K562 (cell line): ENCODE measurements at regions not wholly inside any gene's neighbourhood (a gene's known extent, or its start where the extent isn't known, plus 50 kb on each side); places are given as distances from the start of the nearest gene placed in this dataset.

Experiments used
- GATA2 ChIP-seq: sonication (generic); formaldehyde crosslinking; IDR thresholded peaks from 2 replicates; pipeline ENCODE4 v1.4.0; 2020; ENCODE audit warnings: mild to moderate bottlenecking, missing genetic modification reagents
- MAFK ChIP-seq: IDR thresholded peaks from 2 replicates; pipeline ENCODE4 v1.6.1; 2011; ENCODE audit warnings: low read length, improper control_type of control experiment
- MEF2A ChIP-seq: IDR thresholded peaks from 2 replicates; pipeline ENCODE4 v1.6.1; 2011; ENCODE audit warnings: low read depth, mild to moderate bottlenecking, low read length, moderate library complexity; ENCODE audit not compliant: control insufficient read depth
- NCOR1 ChIP-seq: fragments of 450-650 bp; IDR thresholded peaks from 2 replicates; pipeline ENCODE4 v1.6.1; 2016; ENCODE audit warnings: mild to moderate bottlenecking, moderate library complexity
- PTRF ChIP-seq: fragments of 450-650 bp; IDR thresholded peaks from 2 replicates; pipeline ENCODE4 v1.6.1; 2016; ENCODE audit warnings: mild to moderate bottlenecking, missing genetic modification characterization, missing compliant biosample characterization
- RFX5 ChIP-seq: IDR thresholded peaks from 2 replicates; pipeline ENCODE4 v1.6.1; 2011; ENCODE audit warnings: low read depth, mild to moderate bottlenecking, improper control_type of control experiment, low read length
- TAL1 ChIP-seq: fragments of 450-650 bp; IDR thresholded peaks from 2 replicates; pipeline ENCODE4 v1.6.1; 2016; ENCODE audit warnings: mild to moderate bottlenecking
- ZNF586 ChIP-seq: fragments of 450-650 bp; formaldehyde crosslinking; conservative IDR thresholded peaks from 2 replicates; pipeline ENCODE4 v1.4.0; 2020; ENCODE audit warnings: mild to moderate bottlenecking, moderate library complexity
- ZNF778 ChIP-seq: fragments of 450-650 bp; formaldehyde crosslinking; IDR thresholded peaks from 2 replicates; pipeline ENCODE4 v1.4.0; 2020; ENCODE audit warnings: mild to moderate bottlenecking, moderate library complexity
- TF ChIP-seq, protein P1 (sequence below): fragments of 450-650 bp; IDR thresholded peaks from 2 replicates; pipeline ENCODE4 v1.6.1; 2016; ENCODE audit warnings: borderline replicate concordance
- TF ChIP-seq, protein P2 (sequence below), 2 experiments: fragments of 450-650 bp; IDR thresholded peaks; 2 replicates each; pipeline ENCODE4 v1.6.1; 2018; ENCODE audit warnings: mild to moderate bottlenecking in 2 of 2, low read depth in 1 of 2; ENCODE audit not compliant: partially characterized antibody in 2 of 2
- TF ChIP-seq, protein P3 (sequence below), 2 experiments: IDR thresholded peaks in 1 of 2; conservative IDR thresholded peaks in 1 of 2; 2 replicates each; pipeline ENCODE4 v1.6.1; 2016; ENCODE audit warnings: low read depth in 2 of 2, mild to moderate bottlenecking in 1 of 2, missing compliant biosample characterization in 1 of 2, missing genetic modification characterization in 1 of 2, moderate library complexity in 1 of 2
- TF ChIP-seq, protein P4 (sequence below), 2 experiments: IDR thresholded peaks; 2 replicates each; pipeline ENCODE4 v1.6.1; 2011; ENCODE audit warnings: borderline replicate concordance in 1 of 2, control low read depth in 1 of 2, low read depth in 1 of 2, low read length in 1 of 2, mild to moderate bottlenecking in 1 of 2, mixed read lengths in 1 of 2, moderate library complexity in 1 of 2; ENCODE audit not compliant: insufficient read depth in 1 of 2, insufficient read length in 1 of 2, poor library complexity in 1 of 2, severe bottlenecking in 1 of 2; ENCODE audit errors: extremely low read depth in 1 of 2
- TF ChIP-seq, protein P5 (sequence below): fragments of 450-650 bp; formaldehyde crosslinking; IDR thresholded peaks from 2 replicates; pipeline ENCODE4 v1.4.0; 2022; ENCODE audit warnings: missing genetic modification characterization
- TF ChIP-seq, protein P6 (sequence below): sonication (generic); formaldehyde crosslinking; IDR thresholded peaks from 2 replicates; pipeline ENCODE4 v1.9.0; 2022; ENCODE audit warnings: mild to moderate bottlenecking, missing genetic modification reagents

DNA sequence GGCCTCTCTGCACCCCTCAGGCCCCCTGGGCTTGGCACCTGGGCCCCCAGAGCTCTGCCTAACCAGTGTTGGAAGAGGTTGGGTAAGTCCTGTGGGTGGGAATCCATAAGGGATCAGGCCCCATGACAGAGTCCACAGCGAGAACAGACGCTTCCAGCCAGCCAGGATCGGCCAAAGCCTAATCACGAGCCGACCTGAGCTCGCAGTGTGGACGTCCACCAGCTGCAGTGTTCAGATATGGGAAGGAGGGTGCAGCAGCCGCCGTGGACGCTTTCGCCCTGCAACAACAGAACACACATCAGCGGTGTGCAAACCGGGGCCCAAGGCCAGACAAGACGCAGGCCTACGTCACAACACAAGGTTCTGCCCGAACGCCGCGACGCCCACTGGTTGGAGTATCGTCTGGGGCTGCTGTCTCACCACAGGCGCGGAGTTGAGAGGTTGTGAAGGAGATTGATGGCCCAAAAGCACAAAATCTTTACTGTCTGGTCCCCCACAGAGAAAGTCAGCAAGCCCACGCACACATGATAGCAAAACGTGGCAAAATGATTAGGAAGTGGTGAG is 102.1 kb downstream of the FOXL3 start (continued):
- TF ChIP-seq, protein P1, sequence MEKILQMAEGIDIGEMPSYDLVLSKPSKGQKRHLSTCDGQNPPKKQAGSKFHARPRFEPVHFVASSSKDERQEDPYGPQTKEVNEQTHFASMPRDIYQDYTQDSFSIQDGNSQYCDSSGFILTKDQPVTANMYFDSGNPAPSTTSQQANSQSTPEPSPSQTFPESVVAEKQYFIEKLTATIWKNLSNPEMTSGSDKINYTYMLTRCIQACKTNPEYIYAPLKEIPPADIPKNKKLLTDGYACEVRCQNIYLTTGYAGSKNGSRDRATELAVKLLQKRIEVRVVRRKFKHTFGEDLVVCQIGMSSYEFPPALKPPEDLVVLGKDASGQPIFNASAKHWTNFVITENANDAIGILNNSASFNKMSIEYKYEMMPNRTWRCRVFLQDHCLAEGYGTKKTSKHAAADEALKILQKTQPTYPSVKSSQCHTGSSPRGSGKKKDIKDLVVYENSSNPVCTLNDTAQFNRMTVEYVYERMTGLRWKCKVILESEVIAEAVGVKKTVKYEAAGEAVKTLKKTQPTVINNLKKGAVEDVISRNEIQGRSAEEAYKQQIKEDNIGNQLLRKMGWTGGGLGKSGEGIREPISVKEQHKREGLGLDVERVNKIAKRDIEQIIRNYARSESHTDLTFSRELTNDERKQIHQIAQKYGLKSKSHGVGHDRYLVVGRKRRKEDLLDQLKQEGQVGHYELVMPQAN, result no peak
- TF ChIP-seq, protein P2, sequence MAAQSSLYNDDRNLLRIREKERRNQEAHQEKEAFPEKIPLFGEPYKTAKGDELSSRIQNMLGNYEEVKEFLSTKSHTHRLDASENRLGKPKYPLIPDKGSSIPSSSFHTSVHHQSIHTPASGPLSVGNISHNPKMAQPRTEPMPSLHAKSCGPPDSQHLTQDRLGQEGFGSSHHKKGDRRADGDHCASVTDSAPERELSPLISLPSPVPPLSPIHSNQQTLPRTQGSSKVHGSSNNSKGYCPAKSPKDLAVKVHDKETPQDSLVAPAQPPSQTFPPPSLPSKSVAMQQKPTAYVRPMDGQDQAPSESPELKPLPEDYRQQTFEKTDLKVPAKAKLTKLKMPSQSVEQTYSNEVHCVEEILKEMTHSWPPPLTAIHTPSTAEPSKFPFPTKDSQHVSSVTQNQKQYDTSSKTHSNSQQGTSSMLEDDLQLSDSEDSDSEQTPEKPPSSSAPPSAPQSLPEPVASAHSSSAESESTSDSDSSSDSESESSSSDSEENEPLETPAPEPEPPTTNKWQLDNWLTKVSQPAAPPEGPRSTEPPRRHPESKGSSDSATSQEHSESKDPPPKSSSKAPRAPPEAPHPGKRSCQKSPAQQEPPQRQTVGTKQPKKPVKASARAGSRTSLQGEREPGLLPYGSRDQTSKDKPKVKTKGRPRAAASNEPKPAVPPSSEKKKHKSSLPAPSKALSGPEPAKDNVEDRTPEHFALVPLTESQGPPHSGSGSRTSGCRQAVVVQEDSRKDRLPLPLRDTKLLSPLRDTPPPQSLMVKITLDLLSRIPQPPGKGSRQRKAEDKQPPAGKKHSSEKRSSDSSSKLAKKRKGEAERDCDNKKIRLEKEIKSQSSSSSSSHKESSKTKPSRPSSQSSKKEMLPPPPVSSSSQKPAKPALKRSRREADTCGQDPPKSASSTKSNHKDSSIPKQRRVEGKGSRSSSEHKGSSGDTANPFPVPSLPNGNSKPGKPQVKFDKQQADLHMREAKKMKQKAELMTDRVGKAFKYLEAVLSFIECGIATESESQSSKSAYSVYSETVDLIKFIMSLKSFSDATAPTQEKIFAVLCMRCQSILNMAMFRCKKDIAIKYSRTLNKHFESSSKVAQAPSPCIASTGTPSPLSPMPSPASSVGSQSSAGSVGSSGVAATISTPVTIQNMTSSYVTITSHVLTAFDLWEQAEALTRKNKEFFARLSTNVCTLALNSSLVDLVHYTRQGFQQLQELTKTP (IDR thresholded peaks at IDR 0.05; ENCODE audit: low read depth in 1 of 2, partially characterized antibody in 2 of 2), result no peak
- TF ChIP-seq ZNF586 (CRISPR knock-in tag) (no peak), TAL1 (peak; percentile 67), NCOR1 (peak; percentile 21; the same call in 1 of the 2 replicates), RFX5 (no peak), GATA2 (peak; percentile 40), PTRF (tag) (no peak), ZNF778 (CRISPR knock-in tag) (no peak), MEF2A (no peak), MAFK (no peak)
- TF ChIP-seq, protein P3, sequence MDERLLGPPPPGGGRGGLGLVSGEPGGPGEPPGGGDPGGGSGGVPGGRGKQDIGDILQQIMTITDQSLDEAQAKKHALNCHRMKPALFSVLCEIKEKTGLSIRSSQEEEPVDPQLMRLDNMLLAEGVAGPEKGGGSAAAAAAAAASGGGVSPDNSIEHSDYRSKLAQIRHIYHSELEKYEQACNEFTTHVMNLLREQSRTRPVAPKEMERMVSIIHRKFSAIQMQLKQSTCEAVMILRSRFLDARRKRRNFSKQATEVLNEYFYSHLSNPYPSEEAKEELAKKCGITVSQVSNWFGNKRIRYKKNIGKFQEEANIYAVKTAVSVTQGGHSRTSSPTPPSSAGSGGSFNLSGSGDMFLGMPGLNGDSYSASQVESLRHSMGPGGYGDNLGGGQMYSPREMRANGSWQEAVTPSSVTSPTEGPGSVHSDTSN (CRISPR knock-in tag; IDR thresholded peaks at IDR 0.05; ENCODE audit: low read depth), result no peak
- TF ChIP-seq, protein P3 (tag; conservative IDR thresholded peaks at IDR 0.05; ENCODE audit: low read depth), result peak; percentile 63
- TF ChIP-seq, protein P4, sequence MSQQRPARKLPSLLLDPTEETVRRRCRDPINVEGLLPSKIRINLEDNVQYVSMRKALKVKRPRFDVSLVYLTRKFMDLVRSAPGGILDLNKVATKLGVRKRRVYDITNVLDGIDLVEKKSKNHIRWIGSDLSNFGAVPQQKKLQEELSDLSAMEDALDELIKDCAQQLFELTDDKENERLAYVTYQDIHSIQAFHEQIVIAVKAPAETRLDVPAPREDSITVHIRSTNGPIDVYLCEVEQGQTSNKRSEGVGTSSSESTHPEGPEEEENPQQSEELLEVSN (IDR thresholded peaks at IDR 0.05; ENCODE audit: borderline replicate concordance in 1 of 2, extremely low read depth in 1 of 2, insufficient read depth in 1 of 2, insufficient read length in 1 of 2, low read depth in 1 of 2, low read length in 1 of 2, poor library complexity in 1 of 2, severe bottlenecking in 1 of 2), result peak in 1 of 2 experiments; percentile 32
- TF ChIP-seq, protein P5, sequence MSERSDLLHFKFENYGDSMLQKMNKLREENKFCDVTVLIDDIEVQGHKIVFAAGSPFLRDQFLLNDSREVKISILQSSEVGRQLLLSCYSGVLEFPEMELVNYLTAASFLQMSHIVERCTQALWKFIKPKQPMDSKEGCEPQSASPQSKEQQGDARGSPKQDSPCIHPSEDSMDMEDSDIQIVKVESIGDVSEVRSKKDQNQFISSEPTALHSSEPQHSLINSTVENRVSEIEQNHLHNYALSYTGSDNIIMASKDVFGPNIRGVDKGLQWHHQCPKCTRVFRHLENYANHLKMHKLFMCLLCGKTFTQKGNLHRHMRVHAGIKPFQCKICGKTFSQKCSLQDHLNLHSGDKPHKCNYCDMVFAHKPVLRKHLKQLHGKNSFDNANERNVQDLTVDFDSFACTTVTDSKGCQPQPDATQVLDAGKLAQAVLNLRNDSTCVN (CRISPR knock-in tag), result no peak
- TF ChIP-seq, protein P6, sequence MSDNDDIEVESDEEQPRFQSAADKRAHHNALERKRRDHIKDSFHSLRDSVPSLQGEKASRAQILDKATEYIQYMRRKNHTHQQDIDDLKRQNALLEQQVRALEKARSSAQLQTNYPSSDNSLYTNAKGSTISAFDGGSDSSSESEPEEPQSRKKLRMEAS (CRISPR knock-in tag), result no peak
